ENCODE measurements at regions not wholly inside any gene's neighbourhood (a gene's known extent, or its start where the extent isn't known, plus 50 kb on each side); places are given as distances from the start of the nearest gene placed in this dataset.
"Not testable (repeated sequence)": the region's sequence is repeated elsewhere in the genome, so short reads cannot be mapped to it uniquely, and the experiment has no call there.

- TF ChIP-seq, protein P1, sequence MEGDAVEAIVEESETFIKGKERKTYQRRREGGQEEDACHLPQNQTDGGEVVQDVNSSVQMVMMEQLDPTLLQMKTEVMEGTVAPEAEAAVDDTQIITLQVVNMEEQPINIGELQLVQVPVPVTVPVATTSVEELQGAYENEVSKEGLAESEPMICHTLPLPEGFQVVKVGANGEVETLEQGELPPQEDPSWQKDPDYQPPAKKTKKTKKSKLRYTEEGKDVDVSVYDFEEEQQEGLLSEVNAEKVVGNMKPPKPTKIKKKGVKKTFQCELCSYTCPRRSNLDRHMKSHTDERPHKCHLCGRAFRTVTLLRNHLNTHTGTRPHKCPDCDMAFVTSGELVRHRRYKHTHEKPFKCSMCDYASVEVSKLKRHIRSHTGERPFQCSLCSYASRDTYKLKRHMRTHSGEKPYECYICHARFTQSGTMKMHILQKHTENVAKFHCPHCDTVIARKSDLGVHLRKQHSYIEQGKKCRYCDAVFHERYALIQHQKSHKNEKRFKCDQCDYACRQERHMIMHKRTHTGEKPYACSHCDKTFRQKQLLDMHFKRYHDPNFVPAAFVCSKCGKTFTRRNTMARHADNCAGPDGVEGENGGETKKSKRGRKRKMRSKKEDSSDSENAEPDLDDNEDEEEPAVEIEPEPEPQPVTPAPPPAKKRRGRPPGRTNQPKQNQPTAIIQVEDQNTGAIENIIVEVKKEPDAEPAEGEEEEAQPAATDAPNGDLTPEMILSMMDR (IDR thresholded peaks at IDR 0.05; ENCODE audit: insufficient read depth, low read depth, low read length, missing control alignments): no peak
- peak; percentile 36 for DNase-seq (ENCODE audit: low read depth)
- no peak overlapping the region for H3K4me3 ChIP-seq (ENCODE audit: low read length)
Measured at GRCh38 chr10:20494474-20494873, 402.6 kb downstream of the NEBL start.

GRCh38 chr10:20492447-20492846 lies 404.7 kb downstream of the NEBL start:
- no peak for DNase-seq (ENCODE audit: low read depth)
- no peak overlapping the region for H3K4me3 ChIP-seq (ENCODE audit: low read length)
- TF ChIP-seq, protein P1 (IDR thresholded peaks at IDR 0.05; ENCODE audit: insufficient read depth, low read depth, low read length, missing control alignments): no peak

GRCh38 chr10:20489961-20490360 lies 407.1 kb downstream of the NEBL start:
- no peak overlapping the region for H3K4me3 ChIP-seq (ENCODE audit: low read length)
- TF ChIP-seq, protein P1 (IDR thresholded peaks at IDR 0.05; ENCODE audit: insufficient read depth, low read depth, low read length, missing control alignments): no peak
- no peak for DNase-seq (ENCODE audit: low read depth)

DNA sequence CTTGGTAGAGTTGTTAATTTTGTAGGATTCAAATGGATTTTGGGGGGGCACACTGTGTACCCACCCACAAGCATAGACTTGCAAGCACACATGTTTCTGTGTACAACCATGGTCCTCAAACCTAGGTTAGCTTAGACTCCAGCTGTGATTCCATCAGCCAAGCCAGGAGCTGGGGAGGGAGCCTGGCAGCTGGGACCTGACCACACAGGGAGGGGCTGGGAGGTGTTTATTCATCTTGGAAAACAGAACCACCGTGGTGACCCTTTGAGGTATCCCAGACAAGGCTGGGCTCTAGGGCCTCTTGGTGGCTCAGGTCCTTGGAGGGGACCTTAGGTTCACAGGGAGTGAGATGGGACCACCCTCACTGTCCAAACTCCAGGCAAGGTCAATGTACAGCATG lies 410.3 kb downstream of the NEBL start:
- H3K4me3 ChIP-seq (ENCODE audit: low read length): no peak overlapping the region
- no peak for DNase-seq (ENCODE audit: low read depth)
- TF ChIP-seq, protein P1 (IDR thresholded peaks at IDR 0.05; ENCODE audit: insufficient read depth, low read depth, low read length, missing control alignments): no peak

GRCh38 chr10:20485554-20485953 lies 411.6 kb downstream of the NEBL start:
- H3K4me3 ChIP-seq (ENCODE audit: low read length): no peak overlapping the region
- TF ChIP-seq, protein P1 (IDR thresholded peaks at IDR 0.05; ENCODE audit: insufficient read depth, low read depth, low read length, missing control alignments): no peak
- DNase-seq (ENCODE audit: low read depth): no peak

DNA sequence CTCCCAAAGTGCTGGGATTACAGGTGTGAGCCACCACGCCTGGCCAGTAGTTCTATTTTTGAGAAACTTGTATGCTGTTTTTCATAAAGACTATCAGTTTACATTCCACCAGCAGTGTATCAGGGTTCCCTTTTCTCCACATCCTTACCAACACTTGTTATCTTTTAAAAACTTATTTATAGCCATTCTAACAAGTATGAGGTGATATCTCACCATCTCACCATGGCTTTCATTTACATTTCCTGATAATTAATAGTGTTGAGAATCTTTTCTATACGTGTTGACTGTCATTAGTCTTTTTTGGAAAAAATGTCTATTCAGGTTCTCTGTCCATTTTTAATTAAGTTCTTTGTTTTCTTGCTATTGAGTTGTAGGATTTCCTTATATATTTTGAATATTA lies 416.1 kb downstream of the NEBL start:
- TF ChIP-seq, protein P1 (IDR thresholded peaks at IDR 0.05; ENCODE audit: insufficient read depth, low read depth, low read length, missing control alignments): no peak
- DNase-seq (ENCODE audit: low read depth): no peak
- no peak overlapping the region for H3K4me3 ChIP-seq (ENCODE audit: low read length)

- DNase-seq (ENCODE audit: low read depth); H3K4me3 ChIP-seq (ENCODE audit: low read length): not testable (repeated sequence)
Measured at GRCh38 chr10:20480575-20480974, 416.5 kb downstream of the NEBL start.

DNA sequence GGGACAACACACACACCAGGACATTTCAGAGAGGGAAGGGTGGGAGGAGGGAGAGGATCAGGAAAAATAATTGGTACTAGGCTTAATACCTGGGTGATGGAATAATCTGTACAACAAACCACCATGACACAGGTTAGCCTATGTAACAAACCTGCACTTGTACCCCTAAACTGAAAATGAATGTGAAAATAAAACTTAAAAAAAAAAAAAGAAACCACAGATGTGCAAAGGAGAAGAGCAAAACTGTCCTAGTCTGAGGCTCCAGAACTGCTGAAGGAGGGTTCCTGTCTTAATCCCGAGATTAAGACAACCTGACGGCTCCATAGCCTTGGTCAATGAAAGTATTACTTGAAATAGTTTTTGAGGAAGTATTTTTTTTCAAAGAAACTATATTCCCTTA lies 423.0 kb downstream of the NEBL start:
- H3K4me3 ChIP-seq (ENCODE audit: low read length): no peak overlapping the region
- TF ChIP-seq, protein P1 (IDR thresholded peaks at IDR 0.05; ENCODE audit: insufficient read depth, low read depth, low read length, missing control alignments): no peak
- DNase-seq (ENCODE audit: low read depth): no peak

All from epithelial cell of esophagus (primary cell).